Common myeloid progenitor, CD34-positive (primary cell): ENCODE measurements at regions not wholly inside any gene's neighbourhood (a gene's known extent, or its start where the extent isn't known, plus 50 kb on each side); places are given as distances from the start of the nearest gene placed in this dataset.

Experiments
- CTCF ChIA-PET: fragments of 350-600 bp; sonication (Branson Sonifier 250); formaldehyde crosslinking; loops from one replicate; lab custom pipeline; 2021; ENCODE audit warnings: antibody characterized with exemption; lab: Charles Lee
- POLR2A ChIA-PET: fragments of 350-600 bp; sonication (Branson Sonifier 250); formaldehyde crosslinking; loops from one replicate; lab custom pipeline; 2021; ENCODE audit warnings: antibody characterized with exemption; lab: Charles Lee
- DNase-seq, 3 donors: peaks; one replicate each; pipeline versions ENCODE4 v3.0.0 to v3.0.0-alpha.2; 2013
- H3K27ac ChIP-seq, 2 experiments: 1 replicate in 1 of 2; 2 replicates in 1 of 2; pipeline ENCODE4 v1.7.0; 2013; ENCODE audit warnings: inconsistent platforms in 2 of 2, low read length in 2 of 2, mild to moderate bottlenecking in 2 of 2, low read depth in 1 of 2, moderate library complexity in 1 of 2; ENCODE audit not compliant: severe bottlenecking in 2 of 2, insufficient read depth in 1 of 2, poor library complexity in 1 of 2
- H3K27me3 ChIP-seq, 5 experiments: replicated peaks in 2 of 5; 1 replicate in 3 of 5; 2 replicates in 2 of 5; pipeline versions ENCODE4 v1.6.1 to v1.7.0; 2013; ENCODE audit warnings: low read length in 4 of 5, mild to moderate bottlenecking in 2 of 5, moderate library complexity in 2 of 5, inconsistent platforms in 1 of 5; ENCODE audit not compliant: insufficient read depth in 5 of 5, control insufficient read depth in 4 of 5
- H3K36me3 ChIP-seq, 4 experiments: 1 replicate in 2 of 4; 2 replicates in 2 of 4; pipeline versions ENCODE4 v1.6.1 to v1.7.0; 2013; ENCODE audit warnings: low read length in 3 of 4, control low read depth in 1 of 4, mild to moderate bottlenecking in 1 of 4; ENCODE audit not compliant: control insufficient read depth in 4 of 4, insufficient read depth in 4 of 4
- H3K4me1 ChIP-seq, 4 experiments: 1 replicate in 3 of 4; 2 replicates in 1 of 4; pipeline versions ENCODE4 v1.6.1 to v1.7.1; 2013; ENCODE audit warnings: low read length in 3 of 4, mild to moderate bottlenecking in 3 of 4, control low read depth in 1 of 4, inconsistent platforms in 1 of 4, moderate library complexity in 1 of 4; ENCODE audit not compliant: control insufficient read depth in 4 of 4, insufficient read depth in 4 of 4; ENCODE audit errors: control extremely low read depth in 1 of 4
- H3K4me3 ChIP-seq, 7 experiments: 1 replicate in 4 of 7; 2 replicates in 3 of 7; pipeline versions ENCODE4 v1.5.1 to v1.7.0; 2013; ENCODE audit warnings: mild to moderate bottlenecking in 7 of 7, low read length in 6 of 7, moderate library complexity in 6 of 7, inconsistent platforms in 2 of 7, low read depth in 2 of 7, control low read depth in 1 of 7; ENCODE audit not compliant: insufficient read depth in 4 of 7, control insufficient read depth in 1 of 7; ENCODE audit errors: extremely low read depth in 1 of 7
- H3K9me3 ChIP-seq, 5 experiments: 1 replicate in 4 of 5; 2 replicates in 1 of 5; pipeline versions ENCODE4 v1.6.1 to v1.7.1; 2013; ENCODE audit warnings: low read length in 4 of 5, mild to moderate bottlenecking in 2 of 5, inconsistent platforms in 1 of 5, low read depth in 1 of 5, moderate library complexity in 1 of 5; ENCODE audit not compliant: control insufficient read depth in 4 of 5, insufficient read depth in 2 of 5; ENCODE audit errors: control extremely low read depth in 1 of 5
- WGBS: methylation state at CpG from one replicate; pipeline ENCODE4 v1.1.5; 2013; ENCODE audit not compliant: insufficient coverage; 5-methylcytosine and 5-hydroxymethylcytosine counted together

- Histone ChIP-seq H3K4me3 (no peak overlapping the region), H3K27me3 (peaks cover 2 to 20% (median 4%) of the 10 kb centered on the region in 5 experiments), H3K36me3 (no peaks in the 10 kb centered on the region), H3K27ac (no peak overlapping the region), H3K9me3 (no peaks in the 10 kb centered on the region), H3K4me1 (no peaks in the 10 kb centered on the region)
- CTCF ChIA-PET: no interaction called here
- POLR2A ChIA-PET: no interaction called here
- no peak for DNase-seq
- 57% methylated on average over 1 of the region's 1 CpG for WGBS
Measured at GRCh38 chr17:5740937-5741336, 156.6 kb upstream of the NLRP1 start.

- WGBS: 100% methylated on average over 2 of the region's 8 CpGs
- H3K9me3 ChIP-seq: no peaks in the 10 kb centered on the region
- H3K36me3 ChIP-seq: no peaks in the 10 kb centered on the region
- ChIA-PET CTCF (no interaction called here), POLR2A (no interaction called here)
- H3K27me3 ChIP-seq: peaks cover 2 to 20% (median 4%) of the 10 kb centered on the region in 5 experiments
- no peaks in the 10 kb centered on the region for H3K4me1 ChIP-seq
- no peak overlapping the region for H3K4me3 ChIP-seq
- no peak for DNase-seq
- H3K27ac ChIP-seq: no peak overlapping the region
Measured at GRCh38 chr17:5741810-5742209, 157.5 kb upstream of the NLRP1 start.

- no peak for DNase-seq
- no peaks in the 10 kb centered on the region for H3K4me1 ChIP-seq
- 82% methylated on average over 3 of the region's 4 CpGs for WGBS
- H3K9me3 ChIP-seq: no peaks in the 10 kb centered on the region
- H3K36me3 ChIP-seq: no peaks in the 10 kb centered on the region
- H3K27me3 ChIP-seq: peaks cover 0 to 18% (median 4%) of the 10 kb centered on the region in 5 experiments
- CTCF ChIA-PET: no interaction called here
- POLR2A ChIA-PET: no interaction called here
- H3K27ac ChIP-seq: no peak overlapping the region
- H3K4me3 ChIP-seq: no peak overlapping the region
Measured at GRCh38 chr17:5745111-5745813, 161.0 kb upstream of the NLRP1 start.

- Histone ChIP-seq H3K4me3 (no peak overlapping the region), H3K36me3 (no peaks in the 10 kb centered on the region), H3K4me1 (no peaks in the 10 kb centered on the region), H3K27me3 (peaks cover 0 to 14% (median 2%) of the 10 kb centered on the region in 5 experiments), H3K9me3 (no peaks in the 10 kb centered on the region), H3K27ac (no peak overlapping the region)
- WGBS: 83% methylated on average over 1 of the region's 3 CpGs
- DNase-seq: no peak
- ChIA-PET CTCF (no interaction called here), POLR2A (no interaction called here)
Measured at GRCh38 chr17:5747276-5747675, 163.0 kb upstream of the NLRP1 start.

GRCh38 chr17:5747964-5748363 lies 163.7 kb upstream of the NLRP1 start:
- H3K4me1 ChIP-seq: no peaks in the 10 kb centered on the region
- ChIA-PET POLR2A (no interaction called here), CTCF (no interaction called here)
- H3K27me3 ChIP-seq: peaks cover 0 to 13% (median 2%) of the 10 kb centered on the region in 5 experiments
- H3K27ac ChIP-seq: no peak overlapping the region
- no peaks in the 10 kb centered on the region for H3K36me3 ChIP-seq
- 100% methylated on average over 3 of the region's 4 CpGs for WGBS
- DNase-seq: no peak
- H3K4me3 ChIP-seq: no peak overlapping the region
- no peaks in the 10 kb centered on the region for H3K9me3 ChIP-seq

- no peak for DNase-seq
- 72% methylated on average over 1 of the region's 2 CpGs for WGBS
- Histone ChIP-seq H3K36me3 (no peaks in the 10 kb centered on the region), H3K27me3 (peaks cover 0 to 27% (median 2%) of the 10 kb centered on the region in 5 experiments), H3K4me3 (no peak overlapping the region), H3K27ac (no peak overlapping the region), H3K9me3 (no peaks in the 10 kb centered on the region), H3K4me1 (no peaks in the 10 kb centered on the region)
- ChIA-PET POLR2A (no interaction called here), CTCF (no interaction called here)
Measured at GRCh38 chr17:5753421-5753820, 169.1 kb upstream of the NLRP1 start.

- ChIA-PET POLR2A (no interaction called here), CTCF (no interaction called here)
- Histone ChIP-seq H3K27ac (no peak overlapping the region), H3K9me3 (no peaks in the 10 kb centered on the region), H3K4me3 (no peak overlapping the region), H3K36me3 (no peaks in the 10 kb centered on the region), H3K27me3 (peaks cover 0 to 19% (median 2%) of the 10 kb centered on the region in 5 experiments), H3K4me1 (no peaks in the 10 kb centered on the region)
- WGBS: 87% methylated on average over 7 of the region's 8 CpGs
- no peak for DNase-seq
Measured at GRCh38 chr17:5757314-5757907, 173.1 kb upstream of the NLRP1 start.
